HG03378 (cell line): ENCODE measurements at regions not wholly inside any gene's neighbourhood (a gene's known extent, or its start where the extent isn't known, plus 50 kb on each side); places are given as distances from the start of the nearest gene placed in this dataset.
"Not testable (repeated sequence)": the region's sequence is repeated elsewhere in the genome, so short reads cannot be mapped to it uniquely, and the experiment has no call there.

Experiments
- ATAC-seq: cut with Tn5 transposase; IDR thresholded peaks from one replicate; pipeline ENCODE4 v1.9.1; 2021; ENCODE audit warnings: mild to moderate bottlenecking, moderate library complexity; ENCODE audit not compliant: unreplicated experiment

DNA sequence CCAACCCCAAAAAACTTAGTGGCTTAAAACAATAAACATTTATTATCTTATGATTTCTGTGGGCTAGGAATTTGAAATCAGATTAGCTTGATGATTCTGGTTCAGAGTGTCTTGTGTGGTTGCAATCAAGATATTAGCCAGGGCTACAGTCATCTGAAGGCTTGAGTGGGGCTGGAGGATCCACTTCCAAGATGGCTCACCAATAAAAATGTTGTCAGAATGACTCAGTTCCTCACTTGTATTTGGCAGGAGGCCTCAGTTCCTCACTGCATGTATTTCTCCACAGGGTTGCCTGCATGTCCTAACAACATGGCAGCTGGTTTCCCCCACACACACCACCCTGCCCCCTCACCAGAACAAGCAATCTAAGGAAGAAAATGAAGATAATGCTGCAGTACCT is 98.2 kb upstream of the NIPBL start:
- no peak for ATAC-seq

GRCh38 chr5:36782612-36783011 is 94.0 kb upstream of the NIPBL start:
- ATAC-seq: not testable (repeated sequence)

DNA sequence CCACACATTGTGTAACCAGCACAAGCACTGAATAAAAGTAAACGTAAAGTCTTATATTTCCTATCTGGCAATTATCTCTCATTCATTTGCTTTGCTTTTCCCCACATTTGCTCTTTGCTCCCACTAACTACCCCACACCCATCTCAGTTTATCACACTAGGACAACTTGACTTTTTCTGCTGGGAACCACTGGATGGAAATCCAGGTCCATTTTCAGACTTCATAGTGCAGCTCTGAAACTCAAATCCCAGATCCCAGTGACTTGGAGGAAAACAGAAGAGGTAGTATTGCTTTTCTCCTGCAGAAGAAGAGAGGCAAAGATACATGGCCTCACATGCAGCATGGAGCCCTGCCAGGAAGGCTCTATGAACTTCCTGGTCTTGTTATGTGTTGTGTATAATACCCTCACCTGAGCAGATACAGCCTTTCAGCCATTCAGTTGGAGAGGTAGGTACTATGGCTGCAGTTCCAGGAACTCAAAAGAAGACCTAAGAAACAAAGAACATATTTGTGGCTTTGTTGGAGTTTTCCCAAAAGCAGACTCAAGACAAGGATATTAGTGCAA is 90.0 kb upstream of the NIPBL start:
- ATAC-seq: no peak

DNA sequence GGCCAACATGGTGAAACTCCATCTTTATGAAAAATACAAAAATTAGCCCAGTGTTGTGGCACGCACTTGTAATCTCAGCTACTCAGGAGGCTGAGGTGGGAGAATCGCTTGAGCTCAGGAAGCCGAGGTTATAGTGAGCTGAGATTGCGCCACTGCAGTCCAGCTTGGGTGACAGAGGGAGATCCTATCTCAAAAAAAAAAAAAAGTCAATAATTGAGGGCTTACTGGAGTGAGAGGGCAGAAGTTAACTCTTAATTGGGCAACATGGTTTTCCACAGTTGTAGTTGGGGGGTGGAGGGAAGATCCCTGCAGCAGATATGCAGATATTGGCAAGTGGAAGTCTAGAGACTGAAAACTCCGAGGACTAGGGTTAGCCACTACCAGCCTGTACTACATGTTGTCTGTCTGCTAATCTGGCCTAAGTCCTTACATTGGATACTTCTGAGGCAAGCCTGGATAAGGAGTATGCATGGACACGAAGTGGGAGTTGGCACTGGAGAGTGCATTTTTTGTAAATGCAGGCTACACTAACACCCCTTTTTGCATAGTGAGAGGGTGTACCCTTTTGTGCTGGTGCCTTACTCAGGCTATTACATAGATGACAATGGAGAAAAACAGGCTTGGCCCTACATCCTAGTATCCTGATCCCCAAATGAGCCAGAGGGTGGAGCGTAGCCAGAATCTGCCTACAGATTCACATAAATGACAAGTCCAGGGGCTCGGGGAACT is 89.0 kb upstream of the NIPBL start:
- no peak for ATAC-seq

- ATAC-seq: no peak
These were observed 85.7 kb upstream of the NIPBL start for GRCh38 chr5:36790847-36791246.

DNA sequence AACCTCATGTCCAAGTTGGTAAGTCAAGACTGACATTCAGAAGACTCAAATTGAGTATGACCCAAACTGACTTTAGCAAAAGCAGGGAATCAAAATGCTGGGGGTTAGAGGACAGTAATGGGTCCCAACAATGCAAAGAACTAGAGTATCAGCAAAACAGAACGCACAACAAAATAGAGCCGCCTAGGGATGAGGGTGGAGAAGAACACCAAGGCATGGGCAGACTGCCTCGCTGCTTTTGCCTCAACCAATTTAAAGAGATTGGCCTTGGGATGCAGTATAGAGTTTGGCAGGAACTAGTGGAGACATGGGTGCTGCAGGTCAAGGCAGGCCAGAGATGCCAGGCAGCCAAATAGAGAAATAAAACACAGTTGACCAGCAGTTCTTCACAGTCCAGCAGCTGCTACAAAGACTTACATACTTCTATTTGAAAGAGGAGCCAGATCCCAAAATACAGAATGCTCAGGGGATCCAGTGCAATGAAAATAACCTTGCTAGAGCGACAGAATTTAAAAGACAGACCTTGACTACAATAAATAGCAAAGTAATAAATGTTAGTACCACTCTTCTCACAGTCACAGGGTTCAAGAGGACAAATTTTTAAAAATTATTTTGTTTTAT is 83.9 kb upstream of the NIPBL start:
- ATAC-seq: no peak

DNA sequence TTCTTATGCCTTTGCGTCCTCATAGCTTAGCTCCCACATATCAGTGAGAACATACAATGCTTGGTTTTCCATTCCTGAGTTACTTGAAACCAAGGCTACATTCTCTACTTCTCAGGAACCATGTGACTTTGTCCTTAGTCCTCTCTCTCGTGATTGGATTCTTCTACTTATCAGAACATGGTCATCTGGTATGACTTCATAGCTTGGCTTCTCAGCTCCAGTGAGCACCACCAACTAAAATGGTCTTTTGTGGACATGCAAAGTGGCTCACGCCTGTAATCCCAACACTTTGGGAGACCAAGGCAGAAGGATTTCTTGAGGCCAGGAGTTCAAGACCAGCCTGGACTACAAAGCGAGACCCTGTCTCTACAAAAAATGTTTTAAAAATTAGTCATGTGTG is 81.2 kb upstream of the NIPBL start:
- ATAC-seq: no peak

DNA sequence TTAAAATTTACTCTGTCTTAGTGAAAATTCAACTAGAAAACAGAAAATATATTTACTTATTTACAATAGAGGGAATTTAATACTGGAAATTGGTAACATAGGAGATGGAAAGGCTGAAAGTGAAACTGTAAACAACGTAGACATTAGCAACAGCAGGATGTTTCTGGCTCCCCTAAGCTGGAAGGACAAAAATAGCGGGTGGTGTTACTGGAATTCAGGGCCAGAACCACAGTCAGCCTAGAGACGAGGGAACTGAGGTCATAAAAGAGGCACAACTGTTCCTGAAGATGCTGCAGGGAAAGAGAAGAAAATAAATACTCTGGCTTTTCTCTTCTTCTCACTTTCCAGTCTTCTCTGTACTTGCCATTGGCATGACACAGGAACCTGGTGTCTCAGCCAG is 80.4 kb upstream of the NIPBL start:
- ATAC-seq: no peak

DNA sequence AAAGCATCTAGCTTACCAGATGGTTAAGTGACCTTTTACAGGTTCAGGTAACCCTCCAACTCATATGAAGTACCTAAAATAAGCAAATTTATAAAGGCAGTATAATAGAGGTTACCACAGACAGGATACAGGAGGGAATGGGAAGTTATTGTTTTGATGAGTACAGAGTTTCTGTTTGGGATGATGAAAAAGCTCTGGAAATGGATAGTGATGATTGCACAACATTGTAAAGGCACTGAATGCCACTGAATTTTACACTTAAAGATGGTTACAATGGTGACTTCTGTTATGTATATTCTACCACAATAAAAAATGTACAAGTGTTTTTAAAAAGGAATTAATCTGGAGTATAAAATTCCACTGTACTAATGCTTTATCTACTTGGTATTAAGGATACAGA is 75.0 kb upstream of the NIPBL start:
- no peak for ATAC-seq

DNA sequence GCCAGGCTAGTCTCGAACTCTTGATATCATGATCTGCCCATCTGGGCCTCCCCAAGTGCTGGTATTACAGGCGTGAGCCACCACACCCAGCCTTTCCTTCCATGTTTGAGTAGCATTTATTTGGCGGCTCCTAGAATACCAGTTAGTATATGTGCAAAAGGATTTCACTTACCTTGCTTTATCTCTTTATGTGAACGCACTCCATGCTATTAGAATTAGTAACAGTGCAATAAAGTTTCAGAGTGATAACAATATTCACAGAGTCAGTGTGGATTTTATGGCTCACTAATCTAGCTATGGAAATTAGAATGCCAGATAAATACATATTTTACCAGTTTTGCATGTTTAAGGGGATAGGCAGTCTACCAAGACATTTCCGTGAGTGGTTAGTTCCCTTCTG is 74.4 kb upstream of the NIPBL start:
- no peak for ATAC-seq

DNA sequence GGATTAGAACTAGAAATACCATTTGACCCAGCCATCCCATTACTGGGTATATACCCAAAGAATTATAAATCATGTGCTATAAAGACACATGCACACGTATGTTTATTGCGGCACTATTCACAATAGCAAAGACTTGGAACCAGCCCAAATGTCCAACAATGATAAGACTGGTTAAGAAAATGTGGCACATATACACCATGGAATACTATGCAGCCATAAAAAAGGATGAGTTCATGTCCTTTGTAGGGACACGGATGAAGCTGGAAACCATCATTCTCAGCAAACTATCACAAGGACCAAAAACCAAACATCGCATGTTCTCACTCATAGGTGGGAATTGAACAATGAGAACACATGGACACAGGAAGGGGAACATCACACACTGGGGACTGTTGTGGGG is 63.3 kb upstream of the NIPBL start:
- not testable (repeated sequence) for ATAC-seq

DNA sequence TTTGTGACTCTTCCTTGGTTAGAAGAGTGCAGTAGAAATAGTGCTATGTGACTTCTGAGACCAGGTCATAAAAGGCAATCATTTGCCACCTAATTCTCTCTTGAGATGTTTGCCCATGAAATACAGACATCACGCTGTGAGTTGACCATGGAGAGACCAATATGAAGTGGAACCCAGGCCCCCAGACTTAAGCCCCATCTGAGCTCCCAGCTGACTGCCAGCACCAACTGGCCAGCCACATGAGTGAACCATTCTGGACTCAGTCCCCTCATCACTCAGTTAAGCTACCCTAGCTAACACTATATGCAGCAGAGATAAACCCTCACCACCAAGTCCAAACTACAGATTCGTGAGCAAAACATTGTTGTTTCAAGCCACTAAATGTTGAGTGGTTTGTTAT is 60.7 kb upstream of the NIPBL start:
- ATAC-seq: no peak

DNA sequence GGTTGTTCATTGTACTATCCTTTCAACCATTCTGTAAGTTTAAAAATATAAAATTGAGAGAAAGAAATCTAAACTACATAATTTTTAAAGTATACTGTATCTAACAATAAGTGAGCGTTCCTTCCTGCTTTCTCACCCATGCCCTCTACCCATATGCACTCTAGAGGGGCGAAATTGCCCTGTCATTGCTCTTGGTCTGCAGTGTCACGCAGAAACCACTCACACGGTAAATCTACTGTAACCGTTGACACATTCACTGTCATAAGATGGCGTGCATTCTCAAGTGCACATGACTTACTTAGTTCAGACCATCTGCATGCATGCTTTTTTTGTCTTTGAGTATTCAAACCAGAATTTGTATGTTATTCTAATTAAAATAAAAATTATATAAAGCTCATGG is 55.7 kb upstream of the NIPBL start:
- no peak for ATAC-seq

DNA sequence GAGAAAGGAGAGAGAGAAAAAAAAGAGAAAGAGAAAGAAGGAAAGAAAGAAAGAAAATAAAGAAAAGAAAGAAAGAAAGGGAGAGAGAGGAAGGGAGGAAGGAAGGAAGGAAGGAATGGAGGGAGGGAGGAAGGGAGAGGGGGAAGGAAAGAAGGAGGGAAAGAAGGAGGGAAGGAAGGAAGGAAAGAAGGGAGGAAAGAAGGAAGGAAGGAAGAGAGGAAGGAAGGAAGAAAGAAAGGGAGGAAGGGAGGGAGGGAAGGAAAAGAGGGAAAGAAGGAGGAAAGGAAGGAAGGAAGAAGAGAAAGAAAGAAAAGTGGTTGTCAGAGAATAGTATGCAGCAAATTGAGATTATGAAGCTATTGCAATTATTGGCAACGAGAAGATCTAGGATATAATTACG is 49.9 kb upstream of the NIPBL start:
- no peak for ATAC-seq
